ENCODE measurements at regions not wholly inside any gene's neighbourhood (a gene's known extent, or its start where the extent isn't known, plus 50 kb on each side); places are given as distances from the start of the nearest gene placed in this dataset.

- no peaks in the 10 kb centered on the region for H3K79me2 ChIP-seq (ENCODE audit: control insufficient read depth, insufficient read depth, low read length)
- no peaks in the 10 kb centered on the region for H3K27me3 ChIP-seq (ENCODE audit: control insufficient read depth, insufficient read depth, low read length)
- no peaks in the 10 kb centered on the region for H4K20me1 ChIP-seq (ENCODE audit: control insufficient read depth, extremely low read depth, insufficient read depth, low read length)
- no peak overlapping the region for H3K4me3 ChIP-seq (replicated peaks in 1 of 4; ENCODE audit: control extremely low read depth in 1 of 4, insufficient read depth in 1 of 4, low read depth in 3 of 4, low read length in 4 of 4)
- no peaks in the 10 kb centered on the region for H3K4me1 ChIP-seq (ENCODE audit: control insufficient read depth, extremely low read depth, insufficient read depth, low read length)
- peak in 1 of 2 donors; percentile 30 for DNase-seq (ENCODE audit: low read depth in 2 of 2)
- no peaks in the 10 kb centered on the region for H3K36me3 ChIP-seq (ENCODE audit: control insufficient read depth, insufficient read depth, low read length)
- no peak overlapping the region for H3K9ac ChIP-seq (ENCODE audit: insufficient read depth, low read length)
- H3K27ac ChIP-seq (ENCODE audit: insufficient read depth, low read length) = no peak overlapping the region
- no peaks in the 10 kb centered on the region for H3K9me3 ChIP-seq (ENCODE audit: control insufficient read depth, insufficient read depth, low read depth, low read length)
- no peak overlapping the region for H2AFZ ChIP-seq (ENCODE audit: low read length)
- TF ChIP-seq EZH2 (IDR thresholded peaks at IDR 0.05; ENCODE audit: low read length, missing control alignments) (no peak), CTCF (conservative IDR thresholded peaks at IDR 0.05 in 1 of 2, IDR thresholded peaks at IDR 0.05 in 1 of 2; ENCODE audit: low read depth in 1 of 2, low read length in 2 of 2) (no peak)
- no peak overlapping the region for H3K4me2 ChIP-seq (ENCODE audit: extremely low read depth, insufficient read depth, low read length)
Observed at GRCh38 chr7:114182837-114183236, 231.8 kb upstream of the FOXP2 start.

GRCh38 chr7:114181280-114181679 is 233.3 kb upstream of the FOXP2 start:
- Histone ChIP-seq H3K4me1 (ENCODE audit: control insufficient read depth, extremely low read depth, insufficient read depth, low read length) (no peaks in the 10 kb centered on the region), H3K4me2 (ENCODE audit: extremely low read depth, insufficient read depth, low read length) (no peak overlapping the region), H3K9ac (ENCODE audit: insufficient read depth, low read length) (no peak overlapping the region), H3K79me2 (ENCODE audit: control insufficient read depth, insufficient read depth, low read length) (no peaks in the 10 kb centered on the region), H3K27me3 (ENCODE audit: control insufficient read depth, insufficient read depth, low read length) (no peaks in the 10 kb centered on the region), H3K4me3 (replicated peaks in 1 of 4; ENCODE audit: control extremely low read depth in 1 of 4, insufficient read depth in 1 of 4, low read depth in 3 of 4, low read length in 4 of 4) (no peak overlapping the region), H3K36me3 (ENCODE audit: control insufficient read depth, insufficient read depth, low read length) (no peaks in the 10 kb centered on the region), H4K20me1 (ENCODE audit: control insufficient read depth, extremely low read depth, insufficient read depth, low read length) (no peaks in the 10 kb centered on the region), H3K27ac (ENCODE audit: insufficient read depth, low read length) (no peak overlapping the region), H3K9me3 (ENCODE audit: control insufficient read depth, insufficient read depth, low read depth, low read length) (no peaks in the 10 kb centered on the region), H2AFZ (ENCODE audit: low read length) (no peak overlapping the region)
- no peak for DNase-seq (ENCODE audit: low read depth in 2 of 2)
- TF ChIP-seq EZH2 (IDR thresholded peaks at IDR 0.05; ENCODE audit: low read length, missing control alignments) (no peak), CTCF (conservative IDR thresholded peaks at IDR 0.05 in 1 of 2, IDR thresholded peaks at IDR 0.05 in 1 of 2; ENCODE audit: low read depth in 1 of 2, low read length in 2 of 2) (no peak)

- DNase-seq (ENCODE audit: low read depth in 2 of 2) = no peak
- H3K27me3 ChIP-seq (ENCODE audit: control insufficient read depth, insufficient read depth, low read length) = no peaks in the 10 kb centered on the region
- H3K4me1 ChIP-seq (ENCODE audit: control insufficient read depth, extremely low read depth, insufficient read depth, low read length) = no peaks in the 10 kb centered on the region
- no peak overlapping the region for H3K9ac ChIP-seq (ENCODE audit: insufficient read depth, low read length)
- no peak overlapping the region for H3K4me3 ChIP-seq (replicated peaks in 1 of 4; ENCODE audit: control extremely low read depth in 1 of 4, insufficient read depth in 1 of 4, low read depth in 3 of 4, low read length in 4 of 4)
- no peak overlapping the region for H3K4me2 ChIP-seq (ENCODE audit: extremely low read depth, insufficient read depth, low read length)
- no peaks in the 10 kb centered on the region for H3K9me3 ChIP-seq (ENCODE audit: control insufficient read depth, insufficient read depth, low read depth, low read length)
- no peak overlapping the region for H2AFZ ChIP-seq (ENCODE audit: low read length)
- H3K27ac ChIP-seq (ENCODE audit: insufficient read depth, low read length) = no peak overlapping the region
- no peaks in the 10 kb centered on the region for H3K79me2 ChIP-seq (ENCODE audit: control insufficient read depth, insufficient read depth, low read length)
- no peaks in the 10 kb centered on the region for H4K20me1 ChIP-seq (ENCODE audit: control insufficient read depth, extremely low read depth, insufficient read depth, low read length)
- H3K36me3 ChIP-seq (ENCODE audit: control insufficient read depth, insufficient read depth, low read length) = no peaks in the 10 kb centered on the region
- TF ChIP-seq CTCF (conservative IDR thresholded peaks at IDR 0.05 in 1 of 2, IDR thresholded peaks at IDR 0.05 in 1 of 2; ENCODE audit: low read depth in 1 of 2, low read length in 2 of 2) (no peak), EZH2 (IDR thresholded peaks at IDR 0.05; ENCODE audit: low read length, missing control alignments) (no peak)
Observed at GRCh38 chr7:114180556-114181266, 233.9 kb upstream of the FOXP2 start.
